GM18519 (cell line): ENCODE measurements at regions not wholly inside any gene's neighbourhood (a gene's known extent, or its start where the extent isn't known, plus 50 kb on each side); places are given as distances from the start of the nearest gene placed in this dataset.

ENCODE experiments used
- ATAC-seq: cut with Tn5 transposase; IDR thresholded peaks from one replicate; pipeline ENCODE4 v1.9.1; 2021; ENCODE audit warnings: mild to moderate bottlenecking, moderate library complexity; ENCODE audit not compliant: unreplicated experiment, low FRiP score

DNA sequence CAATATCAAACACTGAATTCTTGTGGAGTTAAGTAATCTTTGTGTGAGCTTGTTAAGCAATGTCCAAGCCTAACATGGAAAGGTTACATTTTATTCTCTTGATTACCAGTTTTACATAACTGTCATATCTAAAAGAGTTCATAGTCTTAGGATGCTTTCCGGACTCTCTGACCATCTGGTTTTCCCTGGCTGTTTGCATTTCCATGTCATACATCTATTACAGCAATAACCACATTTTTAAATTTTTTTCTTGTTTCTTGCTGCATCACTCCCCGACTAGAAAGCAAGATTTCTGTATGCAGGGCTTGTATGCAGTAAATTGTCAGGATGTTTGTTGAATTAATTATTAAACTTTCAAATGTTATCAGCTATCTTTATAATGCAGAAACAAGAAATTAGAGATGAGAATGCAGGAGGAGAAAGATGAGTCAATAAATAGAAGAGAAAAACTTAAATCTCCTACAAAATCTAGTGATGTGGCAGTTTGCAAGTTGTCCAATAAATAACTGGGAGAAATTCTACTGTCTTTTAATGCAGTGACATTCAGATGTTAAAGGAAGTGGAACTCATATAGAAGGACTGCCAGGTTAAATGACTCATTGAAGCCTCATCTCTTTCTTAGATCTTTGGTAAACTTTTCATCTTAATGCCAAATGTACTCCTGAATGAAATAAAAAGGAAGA, 179.6 kb upstream of the SGCD start:
- no peak for ATAC-seq

DNA sequence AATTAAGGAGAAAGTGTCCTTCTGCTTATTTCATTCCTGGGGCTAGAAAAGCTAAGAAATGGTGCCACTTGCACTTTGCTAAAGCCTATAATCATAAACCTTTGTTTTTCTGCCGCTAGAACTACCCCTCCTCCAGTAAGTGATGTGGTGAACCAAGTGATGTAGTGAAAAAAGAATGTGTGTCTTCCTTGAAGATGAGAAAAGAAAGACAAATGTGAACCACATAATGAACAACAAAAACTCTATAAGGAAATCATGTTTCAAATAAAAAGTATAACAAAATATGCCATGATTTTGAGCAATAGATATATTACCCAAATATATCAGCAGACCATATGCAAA, 179.0 kb upstream of the SGCD start:
- ATAC-seq = no peak

DNA sequence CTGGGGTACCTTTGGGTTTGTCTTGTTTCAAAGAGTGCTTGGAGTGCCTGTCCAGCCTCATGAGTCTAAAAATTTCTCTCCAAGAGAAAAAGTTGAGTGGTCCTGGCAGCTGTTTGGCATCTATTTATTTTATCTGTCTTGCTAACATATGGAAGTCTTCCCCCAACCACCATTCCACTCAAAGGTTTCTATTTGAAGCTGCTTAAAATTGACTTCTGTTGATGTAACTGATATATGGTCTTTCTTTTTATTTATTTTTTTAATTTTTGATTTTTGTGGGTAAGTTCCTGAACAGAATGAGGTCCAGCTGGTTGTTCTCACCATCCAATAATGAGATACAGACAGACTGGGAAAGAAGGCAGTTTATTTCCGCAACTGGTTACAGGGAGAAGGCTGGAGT, 178.7 kb upstream of the SGCD start:
- ATAC-seq = no peak

DNA sequence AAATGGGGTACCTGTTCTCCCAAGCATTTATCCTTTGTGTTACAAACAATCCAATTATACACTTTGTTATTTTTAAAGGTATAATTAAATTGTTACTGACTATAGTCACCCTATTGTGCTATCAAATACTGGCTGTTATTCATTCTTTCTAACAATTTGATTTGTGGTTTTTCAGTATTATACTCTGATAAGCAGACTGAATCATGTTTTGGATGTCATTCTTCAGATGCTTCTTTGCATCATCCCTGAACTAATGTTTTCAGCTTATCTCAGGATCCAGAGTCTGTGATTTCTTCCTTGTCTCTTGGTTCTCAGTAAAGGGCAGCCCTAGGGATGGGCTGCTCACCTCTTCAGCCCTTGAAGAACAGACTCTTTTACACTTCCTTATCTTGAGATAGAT, 177.8 kb upstream of the SGCD start:
- no peak for ATAC-seq

DNA sequence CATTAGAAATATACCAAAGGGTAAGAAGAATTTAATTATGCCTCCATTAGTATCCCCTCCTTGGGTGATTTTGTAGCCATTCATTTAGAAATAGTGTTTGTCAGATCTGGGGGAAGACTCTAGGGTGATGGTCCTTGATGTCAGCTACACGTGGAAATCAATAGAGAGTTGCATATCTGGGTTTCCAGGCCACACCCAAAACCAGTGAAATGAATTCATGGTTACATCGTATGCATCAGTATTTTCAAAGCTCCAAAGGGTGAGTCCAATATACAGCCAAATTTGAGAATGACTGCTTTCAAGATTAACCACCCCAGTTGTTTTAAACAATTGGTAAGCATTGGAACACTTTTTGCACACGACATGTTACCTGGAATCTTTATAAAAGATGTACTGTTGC, 173.4 kb upstream of the SGCD start:
- no peak for ATAC-seq

DNA sequence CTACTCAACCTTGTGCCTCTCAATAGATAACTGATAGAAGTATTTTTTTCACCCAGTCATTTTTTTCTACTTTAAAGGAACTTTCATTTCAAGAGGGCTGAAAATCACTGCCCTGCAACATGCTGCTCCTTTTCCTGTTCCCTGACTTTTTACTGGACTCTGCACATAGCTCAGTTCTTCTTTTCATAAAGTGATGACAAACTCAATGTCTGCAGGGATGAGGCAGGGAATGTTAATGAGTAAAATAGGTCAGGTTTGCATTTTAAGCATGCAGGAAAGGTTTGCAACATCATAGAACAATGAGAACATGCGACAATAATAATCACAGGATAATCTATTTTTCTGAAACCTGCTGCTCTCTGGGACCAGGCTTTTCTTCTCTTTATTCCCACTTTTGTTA, 172.2 kb upstream of the SGCD start:
- ATAC-seq = no peak

DNA sequence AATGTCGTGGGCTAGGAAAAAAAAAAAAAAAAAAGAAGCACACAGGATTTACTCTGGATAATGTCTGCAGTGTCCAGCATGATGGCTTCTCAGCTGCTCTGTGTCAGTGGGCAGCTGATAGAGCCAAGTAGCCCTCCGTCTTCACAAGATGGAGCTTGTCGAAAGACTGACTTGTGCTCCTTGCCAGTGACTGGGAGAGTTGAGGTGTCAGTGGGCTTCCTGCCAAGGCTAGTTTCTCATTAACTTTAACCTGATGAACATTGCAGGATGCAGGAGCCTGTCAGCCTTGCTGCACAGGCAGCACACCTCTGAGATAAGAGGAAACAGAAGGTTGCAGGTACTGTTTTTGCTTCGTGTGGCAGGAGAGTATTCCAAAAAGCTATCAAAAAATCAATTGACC, 171.4 kb upstream of the SGCD start:
- ATAC-seq = no peak

DNA sequence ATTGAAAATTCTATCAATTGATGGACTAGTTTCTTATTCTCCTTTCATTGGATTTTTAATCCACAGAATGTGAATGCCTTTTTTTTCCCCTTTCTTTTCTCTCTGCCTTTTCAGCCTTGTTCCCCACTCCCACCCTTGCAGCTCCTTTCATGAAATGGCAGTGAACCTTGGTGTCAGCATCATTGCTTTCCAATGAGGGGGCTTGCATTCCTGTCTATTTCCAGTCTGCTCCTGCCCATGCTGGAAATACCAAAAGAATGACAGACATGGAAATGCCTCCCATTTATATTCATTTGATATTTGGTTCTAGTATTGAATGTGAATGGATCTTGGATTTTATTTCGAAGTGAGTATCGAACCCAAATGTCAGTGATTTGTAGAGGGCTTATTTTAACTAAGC, 162.7 kb upstream of the SGCD start:
- ATAC-seq = no peak

DNA sequence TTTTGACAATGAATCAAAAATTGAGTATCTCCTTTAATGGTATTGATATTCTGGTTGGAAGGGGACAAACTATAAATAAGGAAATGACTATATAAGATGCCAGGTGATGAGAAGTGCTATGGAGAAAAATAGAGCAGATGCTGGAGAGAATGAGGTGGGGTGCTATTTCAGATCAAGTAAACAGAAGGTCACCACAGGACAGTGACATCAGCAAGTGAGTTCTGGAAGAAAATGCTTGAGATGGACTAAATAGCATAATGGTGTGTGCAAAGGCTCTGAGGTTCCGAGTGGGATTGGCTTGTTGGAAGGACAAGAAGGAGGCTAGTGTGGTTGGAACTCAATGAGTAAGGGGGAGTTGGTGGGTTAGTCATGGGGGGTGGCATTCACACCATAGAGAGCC, 157.5 kb upstream of the SGCD start:
- no peak for ATAC-seq

DNA sequence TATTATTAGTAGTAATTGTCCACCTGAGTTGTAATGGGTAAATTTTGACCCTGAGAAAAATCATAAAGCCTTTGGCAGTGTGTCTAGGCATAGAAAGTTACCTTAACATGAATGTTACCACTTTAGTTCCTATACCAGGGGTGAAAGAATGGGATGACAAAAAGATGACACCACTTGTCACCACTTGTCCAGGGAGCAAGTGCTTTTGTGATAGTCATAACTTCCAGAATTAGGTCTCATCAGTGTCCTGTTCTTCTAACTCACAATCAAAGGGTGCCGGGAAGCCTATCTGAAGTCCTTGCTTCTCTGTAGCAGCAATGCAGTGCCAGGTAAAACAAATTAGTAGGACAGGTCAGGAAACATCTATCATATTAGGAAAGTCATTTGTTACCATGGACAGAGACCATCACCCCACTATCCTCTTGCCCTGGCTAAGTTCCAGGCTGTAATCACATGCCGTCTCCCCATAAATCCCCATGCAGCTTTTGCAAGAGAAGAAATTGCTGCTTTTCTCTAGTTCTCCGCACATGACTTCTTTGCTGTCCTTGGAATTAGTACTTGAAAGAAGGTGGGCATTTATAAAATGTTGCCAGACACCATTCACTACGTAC, 156.5 kb upstream of the SGCD start:
- no peak for ATAC-seq

DNA sequence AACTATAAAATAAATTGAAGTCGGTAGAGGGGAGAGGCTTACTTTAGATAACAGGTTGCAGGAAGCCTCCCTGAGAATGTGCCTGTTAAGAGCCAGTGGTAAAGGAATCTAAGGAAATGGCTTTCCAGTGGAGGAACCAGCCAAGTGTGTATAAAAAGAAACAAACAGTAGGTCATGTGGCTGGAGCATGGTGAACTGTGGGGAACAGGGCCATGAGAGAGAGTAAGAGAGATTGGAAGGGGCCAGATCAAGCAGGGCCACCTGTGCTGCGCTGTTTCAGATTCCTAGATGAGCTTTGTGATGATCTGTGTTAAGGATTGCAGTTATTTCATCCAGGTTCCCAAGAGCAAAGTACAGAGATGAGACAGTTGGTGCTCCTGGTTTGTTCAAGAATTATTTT, 152.7 kb upstream of the SGCD start:
- ATAC-seq = no peak

DNA sequence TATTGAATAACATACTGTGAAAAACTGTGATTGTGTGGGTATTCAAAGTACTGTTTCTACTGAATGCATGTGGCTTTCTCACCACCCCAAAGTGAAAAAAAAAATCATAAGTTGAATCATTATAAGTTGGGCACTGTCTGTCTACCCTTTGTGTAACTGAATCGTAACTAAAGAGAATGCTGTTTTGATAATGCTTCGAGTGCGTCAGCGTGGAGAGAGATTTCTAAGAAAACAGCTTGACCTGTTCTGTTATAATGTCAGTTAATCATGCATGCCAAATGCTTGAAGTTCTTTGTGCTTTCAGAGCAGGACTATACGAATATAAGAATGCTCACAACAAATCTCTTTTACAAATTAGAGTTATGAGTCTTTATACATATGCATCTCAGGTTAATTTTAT, 148.8 kb upstream of the SGCD start:
- ATAC-seq = no peak

DNA sequence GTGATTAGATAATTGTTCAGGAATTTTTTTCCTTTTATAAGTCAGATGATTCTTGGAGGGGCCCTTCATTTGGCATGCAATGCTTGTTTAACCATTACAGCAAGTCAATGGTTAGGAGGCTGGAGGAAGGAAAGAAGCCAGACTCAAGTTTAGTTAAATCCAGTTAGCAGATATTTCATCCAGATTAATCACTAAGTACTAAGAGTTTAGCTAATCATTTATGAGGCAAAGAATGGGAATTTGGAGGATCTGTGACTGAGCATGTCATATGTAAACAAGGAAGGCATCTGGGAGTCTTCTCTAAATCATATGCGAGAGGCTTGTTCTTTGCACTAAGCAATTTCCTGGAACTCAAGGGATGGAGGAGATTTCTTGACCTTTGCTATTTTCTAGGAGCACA, 145.3 kb upstream of the SGCD start:
- ATAC-seq = no peak

DNA sequence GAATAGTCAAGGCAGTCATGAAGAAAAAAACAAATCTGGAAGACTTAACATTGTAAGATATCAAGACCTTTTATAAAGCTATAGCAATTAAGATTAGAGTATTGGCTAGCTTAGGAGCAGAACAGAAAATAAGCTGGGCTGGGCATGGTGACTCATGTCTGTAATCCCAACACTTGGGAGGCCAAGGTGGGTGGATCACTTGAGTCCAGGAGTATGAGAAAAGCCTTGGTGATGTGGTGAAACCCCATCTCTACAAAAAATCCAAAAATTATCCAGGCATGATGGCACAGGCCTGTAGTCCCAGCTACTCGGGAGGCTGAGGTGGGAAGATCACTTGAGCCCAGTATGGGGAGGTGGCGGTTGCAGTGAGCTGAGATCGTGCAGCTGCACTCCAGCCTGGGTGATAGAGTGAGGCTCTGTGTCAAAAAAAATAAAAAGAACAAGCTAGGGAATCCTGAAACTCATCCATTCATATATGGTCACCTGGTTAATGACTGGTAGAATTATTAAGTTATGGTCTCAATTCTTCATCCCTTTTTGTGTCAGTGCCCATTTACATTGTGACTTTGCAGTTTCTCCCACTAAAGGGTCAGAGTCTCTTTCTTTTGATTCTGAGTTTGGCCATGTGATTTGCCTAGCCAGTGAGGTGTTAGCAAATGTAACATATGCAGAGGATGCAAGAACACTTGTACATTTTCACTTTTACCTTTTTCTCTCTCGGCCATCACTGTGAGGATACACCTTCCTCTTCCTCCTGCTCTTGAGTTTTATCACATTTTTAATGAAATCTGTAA, 144.6 kb upstream of the SGCD start:
- ATAC-seq = no peak

DNA sequence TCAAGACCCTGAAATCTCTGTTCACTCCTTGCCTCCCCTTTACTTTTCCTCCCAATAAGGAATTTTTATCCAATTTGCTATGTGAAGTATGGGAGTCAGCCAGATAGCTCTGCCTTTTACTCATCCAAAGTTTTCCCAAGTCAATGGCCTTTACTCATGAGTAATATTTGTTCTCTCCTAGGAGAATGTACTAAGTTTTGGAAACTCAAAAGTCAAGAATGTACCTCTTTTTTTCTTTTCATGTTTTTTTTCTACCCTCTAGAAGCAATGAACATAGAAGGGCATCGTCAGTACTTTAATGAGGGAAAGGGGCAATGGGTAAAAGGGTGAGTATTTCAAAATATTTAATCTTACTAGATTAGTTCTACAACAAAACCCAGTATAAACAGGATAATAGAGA, 140.2 kb upstream of the SGCD start:
- no peak for ATAC-seq

DNA sequence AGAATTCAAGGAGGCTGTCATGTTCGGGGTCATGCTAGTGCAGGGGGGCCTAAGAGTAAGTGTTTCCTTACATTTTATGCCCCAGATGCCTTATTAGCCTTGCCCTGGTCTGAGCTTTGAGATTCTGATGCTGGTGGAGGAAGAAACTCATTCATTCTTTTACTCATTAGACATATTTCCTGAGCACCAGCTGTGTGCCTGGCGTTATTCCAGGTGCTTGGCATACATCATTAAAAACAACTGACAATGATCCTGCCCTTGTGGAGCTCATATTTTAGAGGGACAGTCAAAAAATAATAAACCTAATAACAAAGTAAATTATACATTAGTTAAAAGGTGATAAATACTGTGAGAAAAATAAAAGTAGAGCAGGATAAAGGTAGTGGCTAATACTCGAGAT, 138.9 kb upstream of the SGCD start:
- no peak for ATAC-seq

DNA sequence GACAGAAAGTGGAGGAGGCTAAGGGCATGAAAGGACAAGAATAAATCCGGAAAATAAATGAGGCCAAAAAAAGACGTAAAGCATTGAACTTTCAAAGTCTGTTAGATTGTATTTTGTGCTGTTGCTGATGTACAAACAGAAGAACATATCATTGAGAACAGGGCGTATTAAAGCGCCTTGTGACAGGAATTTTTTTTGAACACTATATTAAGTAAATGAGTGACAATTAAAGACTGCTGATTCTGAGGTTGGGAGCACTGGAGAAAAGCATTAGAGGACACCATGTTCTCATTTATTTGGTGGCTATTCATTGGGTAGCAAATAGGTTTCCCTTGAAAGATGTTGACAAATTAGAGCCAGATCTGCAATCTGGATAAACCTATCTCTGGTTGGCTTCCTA, 137.3 kb upstream of the SGCD start:
- ATAC-seq = no peak

DNA sequence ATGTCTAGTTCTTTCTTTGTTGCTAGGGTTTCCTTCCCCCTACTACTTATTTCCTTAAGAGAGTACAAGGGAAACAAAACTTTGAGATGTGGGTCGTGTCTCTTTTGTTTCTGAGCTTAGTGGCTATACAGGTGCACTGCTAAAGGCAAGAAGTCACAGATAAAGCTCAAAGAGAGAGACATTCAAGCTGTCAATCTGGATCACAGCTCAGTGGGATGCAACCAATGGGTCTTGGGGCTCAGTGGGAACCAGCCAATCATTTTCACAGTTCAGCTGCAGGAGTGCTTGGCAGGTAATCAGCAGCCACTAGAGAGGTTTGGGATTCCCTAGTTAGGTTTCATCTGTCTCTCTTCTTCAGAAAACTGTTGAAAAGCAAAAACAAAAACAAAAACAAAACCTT, 135.4 kb upstream of the SGCD start:
- no peak for ATAC-seq

DNA sequence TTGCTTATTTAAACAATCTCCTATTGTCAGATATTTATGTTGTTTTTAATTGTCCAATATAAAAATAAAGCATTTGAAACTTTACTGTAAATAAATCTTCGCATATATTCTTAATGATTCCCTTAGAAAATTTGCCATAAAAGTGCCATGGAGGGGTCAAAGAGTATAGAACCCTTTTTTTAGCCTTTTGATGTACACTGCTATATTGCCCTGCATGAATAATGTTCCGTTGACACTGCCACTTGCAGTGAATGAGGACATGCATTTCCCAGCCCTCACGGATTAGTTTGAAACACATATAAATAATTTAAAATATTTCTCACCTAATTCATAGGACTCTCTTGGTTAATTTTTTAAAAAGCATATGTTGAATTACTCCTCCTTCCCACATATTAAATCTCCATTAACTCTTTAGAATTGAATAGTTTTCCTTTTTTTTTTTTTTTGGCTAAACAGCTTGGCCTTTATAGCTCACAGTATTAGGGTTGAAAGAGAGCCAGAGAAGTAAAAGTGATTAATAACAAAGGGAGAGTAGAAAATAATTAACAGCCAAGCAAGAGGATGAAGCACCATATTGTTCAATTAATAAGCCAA, 129.8 kb upstream of the SGCD start:
- ATAC-seq = no peak

DNA sequence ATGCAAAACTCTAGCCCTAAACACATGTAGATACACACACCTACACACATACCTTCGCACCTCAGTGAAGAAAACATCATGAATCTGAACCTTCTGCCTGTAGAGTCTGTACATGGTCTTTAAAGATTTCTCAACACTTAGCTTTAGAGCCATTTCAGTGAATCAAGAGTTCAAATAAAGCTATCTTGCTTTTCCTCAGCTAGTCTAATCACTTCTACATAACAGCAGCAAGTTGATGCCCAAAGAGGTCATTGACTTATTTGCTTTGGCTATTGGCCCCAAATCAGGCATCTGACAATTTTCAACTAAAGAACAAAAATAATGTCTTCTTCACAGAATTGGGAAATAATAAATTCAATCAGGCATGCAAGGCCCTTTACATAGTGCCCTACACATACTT, 127.9 kb upstream of the SGCD start:
- ATAC-seq = no peak

DNA sequence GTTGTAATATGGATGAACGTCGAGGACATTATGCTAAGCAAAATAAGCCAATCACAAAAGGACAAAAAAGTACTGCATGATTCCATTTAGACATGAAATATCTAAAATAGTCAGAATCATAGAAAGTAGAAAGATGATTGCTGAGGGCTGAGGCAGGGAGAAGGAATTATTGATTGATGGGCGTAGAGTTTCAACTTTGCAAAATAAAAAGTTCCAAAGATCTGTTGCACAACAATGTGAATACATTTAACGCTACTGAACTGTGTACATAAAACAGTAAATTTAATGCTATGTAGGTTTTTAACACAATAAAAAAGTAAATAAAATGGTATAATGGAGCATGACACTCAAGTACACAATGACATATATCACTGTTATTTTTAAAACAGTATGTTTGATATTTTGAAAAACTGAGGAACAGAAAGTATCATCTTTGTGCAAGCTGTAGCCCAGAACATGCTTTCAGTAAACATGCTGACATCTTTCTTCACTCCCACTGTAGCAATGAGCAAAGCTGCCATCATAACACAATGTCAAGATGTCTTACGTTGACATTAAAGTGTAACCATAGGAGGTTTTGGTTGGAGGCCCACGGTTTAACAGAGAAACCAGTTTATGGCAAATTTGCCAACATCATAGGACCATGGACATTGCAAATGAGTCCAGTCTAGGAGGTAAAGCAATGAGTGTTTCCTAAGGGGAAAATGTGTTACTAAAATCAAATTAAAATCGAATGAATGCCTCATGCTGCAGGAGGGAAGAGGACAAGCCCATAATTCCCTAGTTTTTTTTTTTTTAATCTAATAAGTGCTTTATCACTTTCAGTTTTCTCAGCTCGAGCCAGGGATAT, 125.8 kb upstream of the SGCD start:
- ATAC-seq = no peak
